Keratinocyte (primary cell): ENCODE measurements at regions not wholly inside any gene's neighbourhood (a gene's known extent, or its start where the extent isn't known, plus 50 kb on each side); places are given as distances from the start of the nearest gene placed in this dataset.

Experiments used
- DNase-seq: peaks from one replicate; pipeline ENCODE4 v3.0.0-alpha.2; 2011; ENCODE audit warnings: low read depth, missing footprints, low spot score
- FAIRE-seq: peaks from 2 replicates; lab custom pipeline; 2011; peaks lifted over from hg19 to GRCh38; lab: Jason Lieb, UNC
- H2AFZ ChIP-seq: 2 replicates; pipeline ENCODE4 v1.6.0; 2012; ENCODE audit warnings: low read length, control low read depth, inconsistent platforms; ENCODE audit not compliant: control insufficient read depth
- H3K27ac ChIP-seq: 2 replicates; pipeline ENCODE4 v1.5.1; 2011; ENCODE audit warnings: low read length; ENCODE audit not compliant: control insufficient read depth, insufficient read depth
- H3K27me3 ChIP-seq: 3 replicates; pipeline ENCODE4 v1.6.0; 2011; ENCODE audit warnings: low read length; ENCODE audit not compliant: control insufficient read depth, insufficient read depth; ENCODE audit errors: extremely low read depth
- H3K36me3 ChIP-seq, 2 experiments: 2 replicates in 1 of 2; 3 replicates in 1 of 2; pipeline ENCODE4 v1.5.1; 2011; ENCODE audit warnings: low read length in 2 of 2, mild to moderate bottlenecking in 1 of 2; ENCODE audit not compliant: control insufficient read depth in 2 of 2, insufficient read depth in 2 of 2; ENCODE audit errors: extremely low read depth in 1 of 2
- H3K4me1 ChIP-seq: 3 replicates; pipeline ENCODE4 v1.5.1; 2011; ENCODE audit warnings: low read length; ENCODE audit not compliant: control insufficient read depth, insufficient read depth; ENCODE audit errors: extremely low read depth
- H3K4me2 ChIP-seq: 3 replicates; pipeline ENCODE4 v1.6.0; 2011; ENCODE audit warnings: low read depth, low read length; ENCODE audit not compliant: control insufficient read depth, insufficient read depth; ENCODE audit errors: extremely low read depth
- H3K4me3 ChIP-seq, 3 experiments: fragments of 200-600 bp in 1 of 3; sonication (generic) in 1 of 3; 2 replicates in 2 of 3; 3 replicates in 1 of 3; pipeline ENCODE4 v1.5.1; 2011 to 2016; ENCODE audit warnings: low read length in 3 of 3, mild to moderate bottlenecking in 3 of 3, control low read depth in 2 of 3, inconsistent platforms in 1 of 3, low read depth in 1 of 3, mixed read lengths in 1 of 3, mixed run types in 1 of 3, moderate library complexity in 1 of 3; ENCODE audit not compliant: control insufficient read depth in 2 of 3, insufficient read depth in 2 of 3; ENCODE audit errors: extremely low read depth in 1 of 3
- H3K79me2 ChIP-seq: 2 replicates; pipeline ENCODE4 v1.6.0; 2012; ENCODE audit warnings: low read length; ENCODE audit not compliant: control insufficient read depth, insufficient read depth
- H3K9ac ChIP-seq: 3 replicates; pipeline ENCODE4 v1.6.0; 2011; ENCODE audit warnings: low read length; ENCODE audit not compliant: control insufficient read depth, insufficient read depth; ENCODE audit errors: extremely low read depth
- H3K9me1 ChIP-seq: 3 replicates; pipeline ENCODE4 v1.6.0; 2011; ENCODE audit warnings: low read length; ENCODE audit not compliant: control insufficient read depth, insufficient read depth; ENCODE audit errors: extremely low read depth
- H3K9me3 ChIP-seq: 2 replicates; pipeline ENCODE4 v1.5.1; 2012; ENCODE audit warnings: low read depth, low read length; ENCODE audit not compliant: control insufficient read depth
- H4K20me1 ChIP-seq: 3 replicates; pipeline ENCODE4 v1.6.0; 2011; ENCODE audit warnings: low read length; ENCODE audit not compliant: control insufficient read depth, insufficient read depth; ENCODE audit errors: extremely low read depth
- CTCF ChIP-seq, 3 experiments: IDR thresholded peaks in 1 of 3; conservative IDR thresholded peaks in 1 of 3; optimal IDR thresholded peaks in 1 of 3; 2 replicates in 2 of 3; 3 replicates in 1 of 3; pipeline versions ENCODE3 to v1.5.1; 2011; ENCODE audit warnings: low read length in 3 of 3, mild to moderate bottlenecking in 3 of 3, moderate library complexity in 2 of 3, control low read depth in 1 of 3, inconsistent platforms in 1 of 3; ENCODE audit not compliant: insufficient read depth in 2 of 3; ENCODE audit errors: extremely low read depth in 1 of 3
- EZH2 ChIP-seq: IDR thresholded peaks from one replicate; pipeline ENCODE4 v1.6.1; 2012; ENCODE audit warnings: inconsistent platforms, mild to moderate bottlenecking, low read length, moderate library complexity
- dilution Hi-C: fragments of 300-500 bp; cut with MboI; formaldehyde crosslinking; loops from one replicate; pipeline ENCODE4 v1.7.0; 2020; ENCODE audit warnings: low sequenced_read_pairs; ENCODE audit not compliant: extremely low pct_ligation_motif_present

- Histone ChIP-seq H3K9ac (peak overlapping the region; percentile 67), H3K27me3 (no peaks in the 10 kb centered on the region), H3K36me3 (no peaks in the 10 kb centered on the region), H3K4me1 (peaks cover 38% of the 10 kb centered on the region), H4K20me1 (no peaks in the 10 kb centered on the region), H3K9me3 (no peaks in the 10 kb centered on the region), H3K79me2 (no peaks in the 10 kb centered on the region), H3K4me2 (peak overlapping the region; percentile 62), H2AFZ (no peak overlapping the region), H3K4me3 (peak overlapping the region in 1 of 3 experiments; percentile 30), H3K27ac (peak overlapping the region; percentile 89), H3K9me1 (no peaks in the 10 kb centered on the region)
- no peak for TF ChIP-seq EZH2
- no peak for TF ChIP-seq CTCF (optimal IDR thresholded peaks at IDR 0.05 in 1 of 3, IDR thresholded peaks at IDR 0.05 in 1 of 3, conservative IDR thresholded peaks at IDR 0.05 in 1 of 3; ENCODE audit: extremely low read depth in 1 of 3, insufficient read depth in 2 of 3, low read length in 3 of 3)
- DNase-seq (no peak), FAIRE-seq (peak; percentile 34)
- dilution Hi-C loops = no loop called here
Measured at GRCh38 chr4:152101556-152102435, 341.0 kb upstream of the GATB start.

- Histone ChIP-seq H3K36me3 (no peaks in the 10 kb centered on the region), H3K9me3 (no peaks in the 10 kb centered on the region), H3K9ac (peak overlapping the region; percentile 38), H3K27ac (peak overlapping the region; percentile 89), H3K79me2 (no peaks in the 10 kb centered on the region), H2AFZ (peak overlapping the region; percentile 73), H3K4me2 (peak overlapping the region; percentile 65), H3K4me3 (peak overlapping the region in 1 of 3 experiments; percentile 48), H4K20me1 (no peaks in the 10 kb centered on the region), H3K27me3 (no peaks in the 10 kb centered on the region), H3K4me1 (peaks cover 29% of the 10 kb centered on the region), H3K9me1 (no peaks in the 10 kb centered on the region)
- FAIRE-seq (peak; percentile 86), DNase-seq (no peak)
- dilution Hi-C loops = no loop called here
- TF ChIP-seq CTCF (optimal IDR thresholded peaks at IDR 0.05 in 1 of 3, IDR thresholded peaks at IDR 0.05 in 1 of 3, conservative IDR thresholded peaks at IDR 0.05 in 1 of 3; ENCODE audit: extremely low read depth in 1 of 3, insufficient read depth in 2 of 3, low read length in 3 of 3) (no peak), EZH2 (no peak)
Measured at GRCh38 chr4:152100379-152101201, 339.8 kb upstream of the GATB start.
